ENCODE measurements at regions not wholly inside any gene's neighbourhood (a gene's known extent, or its start where the extent isn't known, plus 50 kb on each side); places are given as distances from the start of the nearest gene placed in this dataset.
A peak's percentile ranks its signal among the peaks of the same experiment; 100 is the strongest.

- H3K27ac ChIP-seq, result no peak overlapping the region
- no peak for TF ChIP-seq ZFX (IDR thresholded peaks at IDR 0.05)
- TF ChIP-seq CTCF (conservative IDR thresholded peaks at IDR 0.05), result peak; percentile 21; the same call in 1 of the 2 replicates
Measured at GRCh38 chr16:85418978-85419491, 194.1 kb upstream of the GSE1 start.

GRCh38 chr16:85419503-85420408, 193.4 kb upstream of the GSE1 start:
- peak overlapping the region; percentile 7; the same call in 1 of the 2 replicates for H3K27ac ChIP-seq
- TF ChIP-seq ZFX (IDR thresholded peaks at IDR 0.05) (no peak), CTCF (conservative IDR thresholded peaks at IDR 0.05) (no peak)

DNA sequence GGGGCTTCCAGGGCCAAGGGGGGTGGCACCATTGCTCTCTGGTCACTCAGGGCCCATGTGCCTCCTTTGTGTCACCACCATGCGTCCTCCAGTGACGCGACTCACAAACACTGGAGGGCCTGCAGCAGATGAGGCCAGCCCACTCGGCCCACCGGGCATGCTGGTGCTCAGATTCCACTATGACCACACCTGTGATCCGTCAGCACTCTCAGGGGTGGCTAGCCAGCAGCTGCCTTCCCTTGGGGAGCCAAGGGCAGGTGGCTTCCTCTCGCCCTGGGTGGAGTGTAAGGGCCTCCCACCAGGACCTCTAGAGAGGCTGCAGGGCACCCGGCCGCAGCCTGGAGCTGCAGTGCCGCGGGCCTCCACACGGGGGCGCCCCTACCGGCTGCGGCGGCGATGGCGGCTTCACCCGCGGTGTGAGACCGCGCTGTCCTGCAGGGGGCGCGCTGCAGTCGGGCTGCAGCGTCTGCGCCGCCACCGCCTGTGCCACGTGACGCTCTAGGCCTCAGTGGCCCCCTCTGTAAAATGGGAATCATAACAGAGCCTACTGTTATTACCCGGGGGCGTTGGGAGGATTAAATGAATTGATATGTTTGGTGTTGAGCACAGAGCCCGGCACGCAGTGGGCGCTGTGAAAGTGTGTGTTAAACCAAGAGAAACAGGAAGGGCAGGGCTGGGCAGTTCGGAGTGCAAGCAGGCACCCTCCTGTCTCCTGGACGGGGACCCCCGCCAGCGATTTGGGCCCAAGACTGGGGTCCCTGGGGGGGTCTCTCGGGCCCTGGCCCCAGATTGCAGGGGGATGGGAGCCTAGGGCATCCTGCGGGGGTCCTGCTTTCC, 192.4 kb upstream of the GSE1 start:
- peak overlapping the region; percentile 7; the same call in 1 of the 2 replicates for H3K27ac ChIP-seq
- peak; percentile 100 for TF ChIP-seq CTCF (conservative IDR thresholded peaks at IDR 0.05)
- TF ChIP-seq ZFX (IDR thresholded peaks at IDR 0.05), result no peak

GRCh38 chr16:85421338-85422195, 191.6 kb upstream of the GSE1 start:
- no peak overlapping the region; the same call in 1 of the 2 replicates for H3K27ac ChIP-seq
- no peak for TF ChIP-seq ZFX (IDR thresholded peaks at IDR 0.05)

DNA sequence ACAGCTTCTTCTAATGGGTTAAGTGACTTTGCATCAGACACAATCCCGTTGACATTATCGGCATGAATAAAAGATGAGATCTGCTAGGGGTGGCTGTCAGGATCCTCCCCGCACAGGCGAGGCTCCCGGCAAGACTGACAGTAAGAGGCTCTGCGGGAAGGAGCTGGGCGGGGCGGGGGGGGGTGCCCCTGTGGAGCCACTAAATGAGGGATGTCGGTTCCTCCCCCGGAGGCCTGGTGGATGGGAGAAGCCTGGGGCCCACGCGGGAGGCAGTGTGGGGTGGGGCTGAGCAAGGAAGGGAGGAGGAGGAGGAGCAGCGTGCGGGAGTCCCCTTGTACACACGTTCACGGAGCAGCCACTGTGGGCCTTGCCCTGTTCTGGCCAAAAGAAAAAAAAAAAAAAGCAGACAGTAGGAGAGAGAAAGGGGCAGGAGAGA, 190.9 kb upstream of the GSE1 start:
- TF ChIP-seq CTCF (conservative IDR thresholded peaks at IDR 0.05) (no peak), ZFX (IDR thresholded peaks at IDR 0.05) (no peak)
- no peak overlapping the region for H3K27ac ChIP-seq

DNA sequence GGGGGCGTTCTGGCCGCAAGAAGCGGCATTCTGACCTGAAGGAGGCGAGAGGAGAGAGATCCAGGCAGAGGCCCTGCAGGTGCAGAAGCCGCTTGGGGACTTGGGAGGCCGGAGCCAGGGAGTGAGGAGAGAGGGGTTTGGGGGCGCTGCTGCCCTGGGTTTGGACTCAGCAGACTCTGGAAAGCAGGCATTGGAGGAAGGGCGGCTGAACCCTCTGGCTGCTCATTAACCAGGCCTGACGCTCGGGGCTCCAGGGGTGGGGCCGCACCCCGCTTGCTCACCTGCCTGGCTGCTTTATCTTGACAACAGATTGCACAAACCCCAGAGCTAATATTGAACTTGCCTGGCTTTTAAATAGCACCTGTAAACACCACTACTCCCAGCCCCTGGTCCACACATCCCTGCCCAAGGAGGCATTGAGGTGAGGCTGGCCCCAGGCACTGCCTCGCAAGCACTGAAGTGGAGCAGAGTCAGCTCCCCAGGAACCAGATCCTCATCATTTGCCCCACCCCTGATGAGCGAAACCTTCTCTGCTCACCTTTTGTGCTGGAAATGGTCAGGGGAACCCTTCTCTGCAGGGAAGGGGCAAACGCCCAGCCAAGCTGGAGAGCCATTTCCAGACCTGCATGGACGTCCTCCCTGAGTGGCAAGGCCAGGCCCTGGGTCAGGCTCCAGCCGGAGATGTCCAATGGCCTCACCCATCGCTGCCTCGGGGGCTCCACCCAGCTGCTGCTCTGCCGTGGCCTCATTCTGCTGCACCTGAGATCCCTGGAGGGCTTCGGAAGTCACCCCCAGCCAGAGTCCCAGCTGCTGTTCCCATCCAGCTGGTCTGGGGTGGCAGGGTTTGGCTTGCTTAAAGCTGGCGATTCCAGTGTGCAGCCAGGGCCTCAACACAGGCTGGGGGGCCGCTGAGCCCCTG, 190.2 kb upstream of the GSE1 start:
- H3K27ac ChIP-seq, result no peak overlapping the region
- TF ChIP-seq ZFX (IDR thresholded peaks at IDR 0.05), result no peak
- no peak for TF ChIP-seq CTCF (conservative IDR thresholded peaks at IDR 0.05)

All from C4-2B (cell line).